Activated naive CD8-positive, alpha-beta T cell treated with anti-CD3 and anti-CD28 coated beads, Interleukin-2, amount 10 ng/mL, durations not matched to agents 7 days and 5 days (primary cell): ENCODE measurements at regions not wholly inside any gene's neighbourhood (a gene's known extent, or its start where the extent isn't known, plus 50 kb on each side); places are given as distances from the start of the nearest gene placed in this dataset.
"Not testable (repeated sequence)": the region's sequence is repeated elsewhere in the genome, so short reads cannot be mapped to it uniquely, and the experiment has no call there.

Source experiments
- ATAC-seq: fragments of 150-1000 bp; cut with Tn5 transposase; one replicate; pipeline ENCODE4 v1.10.0; 2021; ENCODE audit warnings: low read depth, moderate library complexity
- POLR2A ChIA-PET: fragments of 350-600 bp; sonication (Branson Sonifier 250); formaldehyde crosslinking; loops from one replicate; lab custom pipeline; 2021; ENCODE audit warnings: antibody characterized with exemption; lab: Charles Lee
- DNase-seq: peaks from one replicate; pipeline ENCODE4 v3.0.0; 2021
- H3K27ac Mint-ChIP-seq: one replicate; pipeline ENCODE4 v1.8.0; 2022; ENCODE audit warnings: mild to moderate bottlenecking, mixed read lengths
- H3K27me3 Mint-ChIP-seq: one replicate; pipeline ENCODE4 v1.8.0; 2022; ENCODE audit warnings: mild to moderate bottlenecking, moderate library complexity, mixed read lengths
- H3K36me3 Mint-ChIP-seq: one replicate; pipeline ENCODE4 v1.8.0; 2021; ENCODE audit warnings: mild to moderate bottlenecking, mixed read lengths
- H3K4me1 Mint-ChIP-seq: one replicate; pipeline ENCODE4 v1.8.0; 2021; ENCODE audit warnings: mixed read lengths
- H3K4me3 Mint-ChIP-seq: one replicate; pipeline ENCODE4 v1.8.0; 2022; ENCODE audit warnings: mild to moderate bottlenecking, moderate library complexity, mixed read lengths
- H3K9me3 Mint-ChIP-seq: one replicate; pipeline ENCODE4 v1.8.0; 2021; ENCODE audit warnings: mixed read lengths

DNA sequence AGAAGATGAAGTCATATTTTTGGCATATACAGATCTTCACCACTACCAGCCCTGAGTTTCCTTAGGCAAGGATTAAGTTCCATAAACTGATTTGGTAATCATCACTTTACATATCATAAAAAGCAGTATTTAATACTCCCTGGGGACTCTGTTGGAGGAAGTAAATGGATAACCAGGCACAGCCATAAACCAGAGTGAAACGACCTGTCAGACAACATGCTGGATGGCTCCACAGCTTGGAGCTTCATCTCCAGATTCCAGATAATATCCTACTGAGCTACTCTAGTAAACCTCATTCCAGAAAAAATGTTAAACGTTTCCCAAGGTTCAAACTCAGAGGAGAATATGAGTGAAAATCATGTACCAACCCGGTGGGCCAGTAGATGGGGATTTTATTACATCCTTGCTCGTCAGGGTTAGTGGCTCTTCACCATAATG lies 109.2 kb downstream of the BASP1 start:
- POLR2A ChIA-PET: no interaction called here
- Mint-ChIP-seq H3K9me3 (peaks cover 2% of the 10 kb centered on the region), H3K27ac (no peak overlapping the region)

DNA sequence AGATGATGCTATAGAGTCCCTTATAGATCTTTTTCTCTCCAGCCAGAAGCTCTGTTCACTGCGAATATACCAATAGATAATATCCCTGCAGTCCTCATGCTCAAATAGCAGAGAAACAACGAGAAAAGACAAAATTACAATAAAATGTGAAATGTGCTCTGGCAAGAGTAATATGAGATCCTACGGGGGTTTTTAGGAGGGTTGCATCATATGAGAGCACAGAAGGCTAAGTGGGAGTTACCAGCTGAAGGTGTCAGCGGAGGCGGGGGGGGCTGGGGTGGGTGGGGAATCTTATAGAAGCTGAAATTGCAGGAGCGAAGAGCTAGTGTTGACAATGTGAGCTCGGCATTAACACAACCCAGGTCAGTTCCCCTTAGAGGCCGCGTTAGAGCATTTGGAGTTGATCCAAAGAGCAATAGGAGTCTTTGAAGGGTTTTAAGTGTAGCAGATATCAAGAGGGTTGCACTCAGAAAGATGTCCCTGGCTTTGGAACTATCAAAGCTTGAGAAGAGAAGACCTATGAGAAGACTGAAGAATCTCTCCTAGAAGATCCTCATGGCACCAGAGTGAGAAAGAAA lies 109.7 kb downstream of the BASP1 start:
- no peaks in the 10 kb centered on the region for H3K4me1 Mint-ChIP-seq
- peaks cover 3% of the 10 kb centered on the region for H3K9me3 Mint-ChIP-seq
- POLR2A ChIA-PET: no interaction called here
- H3K4me3 Mint-ChIP-seq: no peak overlapping the region
- H3K36me3 Mint-ChIP-seq: no peaks in the 10 kb centered on the region
- DNase-seq (no peak), ATAC-seq (no peak)
- H3K27me3 Mint-ChIP-seq: no peaks in the 10 kb centered on the region
- H3K27ac Mint-ChIP-seq: no peak overlapping the region

More for the DNA sequence above, 109.2 kb downstream of the BASP1 start:
- Mint-ChIP-seq H3K36me3 (no peaks in the 10 kb centered on the region), H3K27me3 (no peaks in the 10 kb centered on the region), H3K4me1 (no peaks in the 10 kb centered on the region), H3K4me3 (no peak overlapping the region)
- ATAC-seq (no peak), DNase-seq (no peak)

DNA sequence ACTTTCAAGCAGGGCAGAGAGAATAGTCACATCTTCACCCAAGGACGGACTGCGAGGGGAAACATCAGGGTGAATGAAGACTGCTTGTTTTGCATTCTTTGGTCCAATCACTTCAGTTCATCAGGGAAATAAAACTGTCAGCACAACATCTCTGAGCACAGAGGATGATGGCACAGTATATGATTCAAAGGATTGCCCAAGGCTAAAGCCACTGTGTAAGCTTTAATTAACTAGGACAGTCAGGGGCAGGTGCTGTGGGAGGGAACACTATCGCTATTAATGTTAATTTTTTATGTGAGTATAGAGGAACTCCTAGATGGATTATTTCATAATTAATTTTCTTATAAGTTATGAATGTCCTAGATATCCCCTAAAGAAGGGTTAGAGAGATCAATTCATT lies 112.1 kb downstream of the BASP1 start:
- H3K27ac Mint-ChIP-seq: no peak overlapping the region
- DNase-seq (no peak), ATAC-seq (no peak)
- peaks cover 8% of the 10 kb centered on the region for H3K9me3 Mint-ChIP-seq
- POLR2A ChIA-PET: no interaction called here
- no peaks in the 10 kb centered on the region for H3K4me1 Mint-ChIP-seq
- H3K36me3 Mint-ChIP-seq: no peaks in the 10 kb centered on the region
- no peaks in the 10 kb centered on the region for H3K27me3 Mint-ChIP-seq
- H3K4me3 Mint-ChIP-seq: no peak overlapping the region

DNA sequence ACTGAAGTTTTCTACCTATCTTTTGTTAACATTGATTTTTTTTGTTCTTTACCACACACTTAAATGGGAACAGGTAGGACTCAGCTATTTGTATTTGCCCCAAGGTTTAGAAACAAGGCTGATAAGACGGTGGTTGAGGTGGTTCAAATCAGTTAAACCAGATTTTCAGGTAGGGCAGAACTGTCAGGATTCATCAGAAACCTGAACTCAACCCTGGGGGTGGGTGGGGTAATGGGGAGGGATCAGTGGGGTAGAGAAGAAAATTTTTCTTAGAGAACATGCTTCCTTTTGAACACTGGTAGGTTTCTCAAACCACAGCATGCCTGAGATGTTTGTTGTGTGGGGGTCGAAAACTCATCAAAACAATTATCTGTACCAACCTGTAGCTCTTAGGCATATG lies 113.0 kb downstream of the BASP1 start:
- Mint-ChIP-seq H3K9me3 (peaks cover 8% of the 10 kb centered on the region), H3K4me3 (no peak overlapping the region), H3K36me3 (no peaks in the 10 kb centered on the region), H3K27me3 (no peaks in the 10 kb centered on the region), H3K27ac (no peak overlapping the region), H3K4me1 (no peaks in the 10 kb centered on the region)
- ATAC-seq: no peak
- POLR2A ChIA-PET: no interaction called here
- DNase-seq: no peak

DNA sequence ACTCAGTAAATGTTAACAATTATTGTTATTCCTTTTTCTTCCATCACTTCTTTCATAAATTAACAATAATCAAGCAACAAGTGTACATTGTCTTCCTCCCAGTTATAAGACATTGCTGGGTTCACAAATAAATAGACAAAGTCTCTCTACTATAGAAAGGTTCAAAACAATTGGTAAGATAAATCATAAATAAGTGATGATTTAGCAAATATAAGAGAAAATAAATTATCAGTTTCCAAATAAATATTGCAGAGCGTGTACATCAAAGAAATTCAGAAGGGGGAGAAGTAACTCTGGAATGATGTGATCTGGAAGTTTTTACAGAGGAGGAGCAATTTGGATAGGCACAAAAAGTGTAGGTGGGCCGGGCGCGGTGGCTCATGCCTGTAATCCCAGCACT lies 114.2 kb downstream of the BASP1 start:
- Mint-ChIP-seq H3K9me3 (peaks cover 8% of the 10 kb centered on the region), H3K36me3 (no peaks in the 10 kb centered on the region), H3K4me3 (no peak overlapping the region), H3K27me3 (no peaks in the 10 kb centered on the region), H3K27ac (no peak overlapping the region), H3K4me1 (no peaks in the 10 kb centered on the region)
- POLR2A ChIA-PET: no interaction called here
- ATAC-seq: no peak
- no peak for DNase-seq

DNA sequence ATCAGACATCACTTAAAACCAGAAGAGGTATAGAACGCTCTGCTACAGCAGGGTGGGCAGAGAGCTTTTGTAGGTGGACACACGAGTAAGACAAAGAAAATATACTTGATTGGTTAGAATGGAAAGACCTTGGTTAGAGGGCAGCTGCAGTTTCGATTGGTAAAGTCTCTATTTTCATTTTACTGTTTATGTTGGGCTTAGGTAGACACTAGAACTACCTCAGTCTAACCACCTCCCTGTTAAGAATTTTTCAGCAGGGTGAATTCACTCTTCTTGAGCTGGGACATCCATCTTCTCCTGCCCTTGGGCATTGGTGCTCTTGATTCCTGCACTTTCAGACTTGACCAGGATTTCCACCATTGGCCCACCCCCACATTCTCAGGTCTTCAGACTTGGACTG lies 116.3 kb downstream of the BASP1 start:
- no peak overlapping the region for H3K4me3 Mint-ChIP-seq
- no peaks in the 10 kb centered on the region for H3K4me1 Mint-ChIP-seq
- no peaks in the 10 kb centered on the region for H3K36me3 Mint-ChIP-seq
- DNase-seq: no peak
- POLR2A ChIA-PET: no interaction called here
- H3K9me3 Mint-ChIP-seq: peaks cover 8% of the 10 kb centered on the region
- H3K27me3 Mint-ChIP-seq: no peaks in the 10 kb centered on the region
- ATAC-seq: no peak
- H3K27ac Mint-ChIP-seq: no peak overlapping the region

DNA sequence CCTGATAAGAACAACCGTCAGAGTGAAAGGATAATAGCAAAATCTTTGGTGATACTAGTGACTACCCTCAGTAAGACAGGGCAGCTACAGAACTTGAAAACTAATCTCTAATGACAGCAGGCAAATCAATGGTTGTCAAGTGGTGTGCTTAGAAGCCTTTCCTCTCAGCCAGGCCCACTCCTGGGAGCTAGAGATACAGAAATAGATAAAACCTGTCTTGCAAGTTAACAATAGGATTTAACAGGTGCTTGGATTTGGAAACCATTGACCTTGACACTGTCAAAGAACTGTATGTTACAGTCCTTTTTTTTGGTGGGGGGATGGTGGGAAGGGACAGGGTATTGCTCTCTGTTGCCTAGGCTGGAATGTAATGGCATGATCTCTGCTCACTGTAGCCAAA lies 118.6 kb downstream of the BASP1 start:
- DNase-seq: no peak
- Mint-ChIP-seq H3K9me3 (peaks cover 6% of the 10 kb centered on the region), H3K27me3 (no peaks in the 10 kb centered on the region), H3K36me3 (no peaks in the 10 kb centered on the region), H3K4me3 (no peak overlapping the region), H3K4me1 (no peaks in the 10 kb centered on the region), H3K27ac (no peak overlapping the region)
- POLR2A ChIA-PET: no interaction called here
- ATAC-seq: no peak

DNA sequence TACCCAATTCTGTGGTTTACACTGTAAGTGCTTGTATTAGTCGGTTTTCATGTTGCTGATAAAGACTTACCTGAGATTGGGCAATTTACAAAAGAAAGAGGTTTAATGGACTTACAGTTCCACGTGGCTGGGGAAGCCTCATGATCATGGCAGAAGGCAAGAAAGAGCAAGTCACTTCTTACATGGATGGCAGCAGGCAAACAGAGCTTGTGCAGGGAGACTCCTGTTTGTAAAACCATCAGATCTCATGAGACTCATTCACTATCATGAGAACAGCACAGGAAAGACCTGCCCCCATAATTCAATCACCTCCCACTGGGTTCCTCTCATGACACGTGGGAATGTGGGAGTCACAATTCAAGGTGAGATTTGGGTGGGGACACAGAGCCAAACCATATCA lies 119.3 kb downstream of the BASP1 start:
- H3K27me3 Mint-ChIP-seq, H3K4me3 Mint-ChIP-seq, H3K9me3 Mint-ChIP-seq, H3K4me1 Mint-ChIP-seq, H3K27ac Mint-ChIP-seq, DNase-seq, ATAC-seq, POLR2A ChIA-PET, H3K36me3 Mint-ChIP-seq: not testable (repeated sequence)

DNA sequence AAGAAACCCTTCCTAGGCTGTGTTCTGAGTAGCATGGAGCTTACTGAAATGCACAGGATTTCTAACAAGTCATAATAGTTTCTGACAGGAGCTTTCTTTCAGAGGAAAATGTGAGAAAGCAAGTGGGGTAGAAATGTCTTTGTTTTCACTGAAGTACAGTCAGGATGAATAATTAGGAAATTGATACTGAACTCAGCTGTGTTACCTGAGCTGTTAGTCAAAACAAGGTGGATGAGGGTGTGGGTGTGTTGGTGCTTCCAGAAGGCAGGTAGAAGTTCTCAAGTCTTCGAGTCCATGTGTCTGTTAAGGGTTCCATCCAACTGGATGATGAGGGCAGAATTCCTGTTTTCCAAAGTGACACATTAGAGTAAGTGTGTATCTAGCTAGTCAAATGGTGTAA lies 122.4 kb downstream of the BASP1 start:
- POLR2A ChIA-PET: no interaction called here
- no peaks in the 10 kb centered on the region for H3K27me3 Mint-ChIP-seq

DNA sequence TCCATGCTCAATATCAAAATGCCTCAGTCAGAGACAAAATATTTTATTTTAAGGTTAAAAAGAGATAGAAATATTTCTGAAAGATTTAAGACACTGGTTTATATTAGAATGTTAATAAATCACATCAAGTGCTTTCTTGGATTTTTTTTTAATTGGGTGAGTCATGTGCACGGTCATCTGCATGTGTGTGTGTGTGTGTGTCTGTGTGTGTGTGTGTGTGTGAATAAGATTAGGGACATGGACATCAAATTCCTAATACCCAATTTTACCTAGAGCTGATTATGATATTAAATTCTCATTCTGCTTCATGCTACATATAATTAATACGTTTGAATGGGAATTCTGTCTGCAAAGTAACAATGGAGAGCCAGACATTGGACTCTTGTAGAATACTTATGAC lies 122.9 kb downstream of the BASP1 start:
- POLR2A ChIA-PET: no interaction called here
- H3K27me3 Mint-ChIP-seq: no peaks in the 10 kb centered on the region
- ATAC-seq: no peak

More for the DNA sequence above, 122.4 kb downstream of the BASP1 start:
- ATAC-seq (no peak), DNase-seq (no peak)
- Mint-ChIP-seq H3K36me3 (no peaks in the 10 kb centered on the region), H3K4me3 (no peak overlapping the region), H3K4me1 (no peaks in the 10 kb centered on the region), H3K27ac (no peak overlapping the region), H3K9me3 (no peaks in the 10 kb centered on the region)

DNA sequence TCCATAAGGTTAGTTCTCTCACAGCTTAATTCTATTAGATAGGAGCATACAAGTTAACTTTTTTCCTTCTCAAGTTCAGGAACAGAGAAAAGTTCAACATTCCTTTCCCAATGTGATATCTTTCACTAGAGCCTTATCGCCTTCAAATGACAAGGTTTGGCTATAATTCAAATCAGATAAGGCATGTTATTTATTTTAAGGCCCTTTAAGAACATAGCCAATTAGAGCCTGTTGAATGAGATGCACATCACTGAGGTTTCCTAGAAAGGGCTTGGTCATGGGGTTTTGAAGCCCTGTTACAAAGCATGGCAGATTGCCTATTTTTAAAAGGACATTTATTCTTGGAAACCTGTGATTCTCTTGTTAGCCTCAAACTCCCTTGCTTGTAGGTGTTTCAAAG lies 123.4 kb downstream of the BASP1 start:
- Mint-ChIP-seq H3K27ac (no peak overlapping the region), H3K27me3 (no peaks in the 10 kb centered on the region), H3K4me1 (no peaks in the 10 kb centered on the region), H3K4me3 (no peak overlapping the region), H3K9me3 (peaks cover 2% of the 10 kb centered on the region), H3K36me3 (no peaks in the 10 kb centered on the region)
- POLR2A ChIA-PET: no interaction called here
- no peak for DNase-seq
- no peak for ATAC-seq

More for the DNA sequence above, 122.9 kb downstream of the BASP1 start:
- Mint-ChIP-seq H3K4me3 (no peak overlapping the region), H3K4me1 (no peaks in the 10 kb centered on the region), H3K9me3 (peaks cover 2% of the 10 kb centered on the region), H3K36me3 (no peaks in the 10 kb centered on the region), H3K27ac (no peak overlapping the region)
- DNase-seq: no peak

DNA sequence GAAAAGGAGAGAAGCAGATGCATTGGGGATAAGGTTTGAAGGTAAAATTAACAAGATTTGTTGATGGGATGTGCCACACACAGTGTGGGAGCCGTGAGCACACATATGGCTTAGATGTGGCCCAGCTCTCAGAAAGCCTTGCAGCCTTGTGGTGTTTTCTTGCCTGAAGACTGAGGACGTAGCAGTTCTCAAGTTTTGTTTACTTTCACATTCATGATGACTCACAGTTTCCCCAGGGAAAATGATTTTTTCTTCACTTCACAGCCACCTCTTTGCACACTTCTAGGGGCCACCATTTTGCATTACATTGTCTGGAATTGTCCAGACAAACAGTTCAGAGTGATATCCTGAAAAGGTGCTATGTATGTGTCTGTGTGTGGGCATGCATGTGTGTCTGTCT lies 126.2 kb downstream of the BASP1 start:
- POLR2A ChIA-PET: no interaction called here
- H3K4me1 Mint-ChIP-seq: no peaks in the 10 kb centered on the region
- H3K36me3 Mint-ChIP-seq: no peaks in the 10 kb centered on the region
- no peaks in the 10 kb centered on the region for H3K27me3 Mint-ChIP-seq
- peaks cover 2% of the 10 kb centered on the region for H3K9me3 Mint-ChIP-seq
- no peak overlapping the region for H3K27ac Mint-ChIP-seq
- H3K4me3 Mint-ChIP-seq: no peak overlapping the region
- DNase-seq (no peak), ATAC-seq (no peak)

DNA sequence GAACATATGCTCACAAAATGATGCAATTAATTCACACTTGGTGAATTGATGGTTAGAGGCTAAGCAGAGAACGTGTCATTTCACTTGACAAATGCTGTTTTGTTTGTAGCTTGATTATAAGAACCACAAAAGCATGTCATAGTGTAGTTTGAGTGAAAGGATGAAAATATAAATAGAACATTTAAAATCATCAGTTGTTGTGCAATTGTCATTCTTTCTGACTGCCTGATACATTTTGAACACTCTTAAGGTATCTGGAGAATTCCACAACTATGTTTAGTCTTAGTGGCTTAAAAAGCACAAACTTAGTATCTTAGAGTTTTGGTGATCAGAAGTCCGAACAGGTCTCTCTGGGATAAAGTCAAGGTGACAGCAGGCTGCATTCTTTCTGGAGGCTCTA lies 129.4 kb downstream of the BASP1 start:
- Mint-ChIP-seq H3K4me3 (no peak overlapping the region), H3K27ac (no peak overlapping the region), H3K36me3 (no peaks in the 10 kb centered on the region), H3K4me1 (no peaks in the 10 kb centered on the region), H3K9me3 (peaks cover 2% of the 10 kb centered on the region), H3K27me3 (no peaks in the 10 kb centered on the region)
- ATAC-seq (no peak), DNase-seq (no peak)
- POLR2A ChIA-PET: no interaction called here

DNA sequence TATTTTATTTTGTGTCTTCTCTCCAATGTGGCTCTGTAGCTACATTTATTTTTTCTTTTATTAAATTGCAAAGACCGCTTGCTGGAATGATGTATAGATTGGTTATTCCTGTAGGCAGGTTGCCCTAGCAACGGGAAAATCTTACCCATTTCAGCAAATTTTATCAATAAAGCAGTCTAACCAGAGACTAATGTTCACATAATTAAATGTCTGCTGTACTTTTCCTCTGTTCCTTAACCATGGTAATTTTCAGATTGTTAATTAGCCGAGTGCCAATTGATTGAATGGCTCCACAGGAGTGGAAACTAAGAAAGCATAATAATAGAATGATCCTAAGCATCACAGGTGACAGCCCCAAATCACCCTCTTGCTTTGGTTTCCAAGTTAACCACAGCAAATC lies 134.8 kb downstream of the BASP1 start:
- POLR2A ChIA-PET: no interaction called here
- Mint-ChIP-seq H3K36me3 (no peaks in the 10 kb centered on the region), H3K9me3 (peaks cover 3% of the 10 kb centered on the region), H3K27ac (no peak overlapping the region), H3K4me3 (no peak overlapping the region), H3K4me1 (no peaks in the 10 kb centered on the region), H3K27me3 (no peaks in the 10 kb centered on the region)
- DNase-seq (no peak), ATAC-seq (no peak)

DNA sequence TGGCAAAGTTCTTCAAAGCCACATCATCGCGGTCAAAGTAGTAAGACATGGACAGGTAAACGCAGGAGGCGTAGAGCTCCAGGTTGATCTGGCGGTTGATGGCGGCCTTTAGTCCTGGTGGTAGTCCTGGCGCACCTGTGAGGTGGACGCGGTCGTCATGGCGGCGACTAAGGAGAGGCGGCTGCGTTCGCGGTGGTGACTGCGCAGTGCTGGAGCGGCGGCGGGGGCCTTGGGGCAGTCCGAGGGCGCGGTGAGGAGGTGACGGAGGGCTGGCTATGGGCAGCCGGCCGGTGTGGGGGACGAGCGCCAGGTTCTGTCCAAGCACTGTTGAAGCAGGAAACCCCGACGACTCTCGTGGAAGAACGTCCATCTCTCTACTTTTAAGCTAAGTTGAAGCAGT lies 136.8 kb downstream of the BASP1 start:
- Mint-ChIP-seq H3K9me3 (peaks cover 8% of the 10 kb centered on the region), H3K27me3 (no peaks in the 10 kb centered on the region), H3K4me3 (no peak overlapping the region), H3K27ac (no peak overlapping the region), H3K36me3 (no peaks in the 10 kb centered on the region), H3K4me1 (no peaks in the 10 kb centered on the region)
- POLR2A ChIA-PET: no interaction called here
- ATAC-seq (no peak), DNase-seq (no peak)
